K562 (cell line): ENCODE measurements at regions not wholly inside any gene's neighbourhood (a gene's known extent, or its start where the extent isn't known, plus 50 kb on each side); places are given as distances from the start of the nearest gene placed in this dataset.

Source experiments
- ATAC-seq: fragments of 200-7000 bp; cut with Tn5 transposase; 3 replicates; pipeline ENCODE4 v1.9.1; 2020; ENCODE audit warnings: moderate library complexity
- BruUV-seq: library from RNA; stranded (reverse); fragments of 400-500 nt; replicated peaks from 2 replicates; lab custom pipeline; 2021; lab: Mats Ljungman, UMichigan
- CTCF ChIA-PET: fragments of 300-600 bp; formaldehyde crosslinking; extraction: SDS; loops from one replicate; lab custom pipeline; 2021; ENCODE audit warnings: low intra/inter-chr PET ratio; lab: Yijun Ruan, JAX
- POLR2A ChIA-PET: fragments of 300-600, 350-650 bp; sonication (Branson Sonifier 250); formaldehyde crosslinking; extraction: SDS; loops from one replicate; lab custom pipeline; 2021; ENCODE audit warnings: antibody characterized with exemption, inconsistent platforms; lab: Yijun Ruan, JAX
- DNase-seq, 4 experiments: peaks; one replicate each; pipeline versions ENCODE4 v3.0.0 to v3.0.0-alpha.2; 2011 to 2018; ENCODE audit warnings: low spot score in 3 of 4, mixed read lengths in 3 of 4; ENCODE audit errors: extremely low read depth in 1 of 4
- FAIRE-seq: peaks from 2 replicates; lab custom pipeline; 2011; peaks lifted over from hg19 to GRCh38; lab: Jason Lieb, UNC
- H2AFZ ChIP-seq: 2 replicates; pipeline ENCODE4 v1.6.0; 2011; ENCODE audit warnings: low read depth, low read length, control low read depth, inconsistent platforms
- H3K27ac ChIP-seq: fragments of 200-600 bp; 3 replicates; pipeline ENCODE4 v1.8.0; 2011; ENCODE audit warnings: low read depth, mild to moderate bottlenecking, control low read depth, inconsistent platforms, low read length, moderate library complexity, mixed read lengths; ENCODE audit errors: extremely low read depth
- H3K27me3 ChIP-seq, 2 experiments: fragments of 300-600 bp in 1 of 2; 2 replicates in 1 of 2; 3 replicates in 1 of 2; pipeline versions ENCODE4 v1.6.0 to v1.8.0; 2011; ENCODE audit warnings: inconsistent platforms in 2 of 2, low read length in 2 of 2, mild to moderate bottlenecking in 1 of 2, mixed read lengths in 1 of 2, moderate library complexity in 1 of 2; ENCODE audit not compliant: control insufficient read depth in 2 of 2, insufficient read depth in 2 of 2
- H3K36me3 ChIP-seq: fragments of 300-600 bp; 3 replicates; pipeline ENCODE4 v1.8.0; 2011; ENCODE audit warnings: mild to moderate bottlenecking, low read length, inconsistent platforms; ENCODE audit not compliant: control insufficient read depth, insufficient read depth
- H3K4me1 ChIP-seq, 2 experiments: fragments of 200-600 bp in 1 of 2; replicated peaks in 1 of 2; 2 replicates in 1 of 2; 3 replicates in 1 of 2; pipeline versions ENCODE4 v1.5.1 to v1.8.0; 2011; ENCODE audit warnings: inconsistent platforms in 2 of 2, low read length in 2 of 2, mild to moderate bottlenecking in 1 of 2, mixed read lengths in 1 of 2, moderate library complexity in 1 of 2; ENCODE audit not compliant: control insufficient read depth in 2 of 2, insufficient read depth in 2 of 2
- H3K4me2 ChIP-seq: 2 replicates; pipeline ENCODE4 v1.6.1; 2011; ENCODE audit warnings: low read length, control low read depth, inconsistent platforms, mixed read lengths; ENCODE audit not compliant: insufficient read depth
- H3K4me3 ChIP-seq: fragments of 200-600 bp; sonication (generic), shearing (Covaris generic); 2 replicates; pipeline ENCODE4 v1.5.1; 2016; ENCODE audit warnings: control low read depth, inconsistent platforms
- H3K79me2 ChIP-seq: fragments of 200-600 bp; 3 replicates; pipeline ENCODE4 v1.8.0; 2011; ENCODE audit warnings: low read length, inconsistent platforms; ENCODE audit not compliant: control insufficient read depth, insufficient read depth
- H3K9ac ChIP-seq, 2 experiments: 2 replicates each; pipeline versions ENCODE4 v1.6.0 to v1.6.1; 2011; ENCODE audit warnings: low read depth in 2 of 2, low read length in 2 of 2, control low read depth in 1 of 2, inconsistent platforms in 1 of 2, mild to moderate bottlenecking in 1 of 2, mixed read lengths in 1 of 2; ENCODE audit not compliant: insufficient read depth in 1 of 2
- H3K9me1 ChIP-seq: one replicate; pipeline ENCODE4 v1.6.0; 2011; ENCODE audit warnings: inconsistent platforms, mild to moderate bottlenecking, low read length, moderate library complexity; ENCODE audit not compliant: control insufficient read depth, insufficient read depth
- H3K9me3 ChIP-seq: replicated peaks from 2 replicates; pipeline ENCODE4 v1.5.1; 2011; ENCODE audit warnings: low read depth, low read length, inconsistent platforms; ENCODE audit not compliant: control insufficient read depth, insufficient read depth
- H4K20me1 ChIP-seq: replicated peaks from 2 replicates; pipeline ENCODE4 v1.6.1; 2011; ENCODE audit warnings: low read length, inconsistent platforms, mixed read lengths; ENCODE audit not compliant: control insufficient read depth, insufficient read depth
- BCOR ChIP-seq: fragments of 450-650 bp; IDR thresholded peaks from 2 replicates; pipeline ENCODE4 v1.6.1; 2016
- CBFA2T2 ChIP-seq: fragments of 450-650 bp; conservative IDR thresholded peaks from 2 replicates; pipeline ENCODE4 v1.6.1; 2017; ENCODE audit warnings: mild to moderate bottlenecking
- ELF4 ChIP-seq: fragments of 450-650 bp; formaldehyde crosslinking; IDR thresholded peaks from 2 replicates; pipeline ENCODE4 v1.4.0; 2022; ENCODE audit warnings: missing genetic modification characterization
- LARP7 ChIP-seq: fragments of 450-650 bp; IDR thresholded peaks from 2 replicates; pipeline ENCODE4 v1.6.1; 2016
- MAX ChIP-seq: sonication (generic); formaldehyde crosslinking; IDR thresholded peaks from 2 replicates; pipeline ENCODE4 v1.9.0; 2022; ENCODE audit warnings: mild to moderate bottlenecking, missing genetic modification reagents
- NUFIP1 ChIP-seq: fragments of 450-650 bp; IDR thresholded peaks from 2 replicates; pipeline ENCODE4 v1.6.1; 2018; ENCODE audit not compliant: partially characterized antibody
- OTX1 ChIP-seq: fragments of 450-650 bp; formaldehyde crosslinking; IDR thresholded peaks from 2 replicates; pipeline ENCODE4 v1.4.0; 2022; ENCODE audit warnings: mild to moderate bottlenecking
- RBM25 ChIP-seq: fragments of 200-400 bp; formaldehyde crosslinking; IDR thresholded peaks from 2 replicates; pipeline ENCODE4 v1.6.1; 2018; ENCODE audit warnings: low read length, low read depth, moderate library complexity; ENCODE audit not compliant: severe bottlenecking
- TSC22D4 ChIP-seq: fragments of 450-650 bp; IDR thresholded peaks from 2 replicates; pipeline ENCODE4 v1.6.1; 2016; ENCODE audit warnings: missing genetic modification characterization, missing biosample characterization, control low read depth
- ZNF140 ChIP-seq: fragments of 250-450 bp; sonication (Bioruptor Pico); IDR thresholded peaks from 2 replicates; pipeline ENCODE4 v1.8.0; 2021; ENCODE audit warnings: moderate library complexity, mild to moderate bottlenecking, inconsistent platforms
- WGBS: fragments of 100-300 bp; shearing (Covaris generic); methylation state at CpG from one replicate; pipeline ENCODE4 v1.1.6; 2016; ENCODE audit warnings: low coverage, mixed read lengths; ENCODE audit not compliant: insufficient coverage; ENCODE audit errors: missing lambda C conversion rate; 5-methylcytosine and 5-hydroxymethylcytosine counted together
- in situ Hi-C: fragments of 300-500 bp; cut with MboI; formaldehyde crosslinking; loops from 4 replicates; pipeline ENCODE4 v1.15.0; 2018; ENCODE audit warnings: inconsistent platforms, mixed read lengths
- intact Hi-C: fragments of 100-400 bp; cut with micrococcal nuclease; formaldehyde crosslinking; loops from 2 replicates; pipeline ENCODE4 v1.14.2; 2022
- TF ChIP-seq, protein P1 (sequence below): fragments of 450-650 bp; formaldehyde crosslinking; IDR thresholded peaks from 2 replicates; pipeline ENCODE4 v1.4.0; 2022; ENCODE audit warnings: missing genetic modification characterization

- Histone ChIP-seq H3K9me1 (no peaks in the 10 kb centered on the region), H3K9me3 (no peaks in the 10 kb centered on the region), H3K27me3 (peaks cover 3 to 18% of the 10 kb centered on the region in 2 experiments; a peak in 4 of 5 replicates), H3K36me3 (no peaks in the 10 kb centered on the region), H4K20me1 (no peaks in the 10 kb centered on the region), H3K4me2 (no peak overlapping the region), H3K9ac (no peak overlapping the region), H2AFZ (no peak overlapping the region), H3K4me1 (peaks cover 0 to 6% of the 10 kb centered on the region in 2 experiments; a peak in 1 of 5 replicates), H3K4me3 (no peak overlapping the region), H3K27ac (no peak overlapping the region), H3K79me2 (no peaks in the 10 kb centered on the region)
- no peak for DNase-seq
- TF ChIP-seq RBM25 (peak; percentile 6), MAX (CRISPR knock-in tag) (no peak), BCOR (0 out of 2 replicates have a peak, but pooled peaks have one; percentile 7), ZNF140 (no peak), CBFA2T2 (no peak), ELF4 (CRISPR knock-in tag) (0 out of 2 replicates have a peak, but pooled peaks have one; percentile 23), TSC22D4 (peak; percentile 82; the same call in 1 of the 2 replicates), NUFIP1 (no peak), LARP7 (0 out of 2 replicates have a peak, but pooled peaks have one; percentile 24), OTX1 (CRISPR knock-in tag) (peak; percentile 40; the same call in 1 of the 2 replicates)
- TF ChIP-seq, protein P1, sequence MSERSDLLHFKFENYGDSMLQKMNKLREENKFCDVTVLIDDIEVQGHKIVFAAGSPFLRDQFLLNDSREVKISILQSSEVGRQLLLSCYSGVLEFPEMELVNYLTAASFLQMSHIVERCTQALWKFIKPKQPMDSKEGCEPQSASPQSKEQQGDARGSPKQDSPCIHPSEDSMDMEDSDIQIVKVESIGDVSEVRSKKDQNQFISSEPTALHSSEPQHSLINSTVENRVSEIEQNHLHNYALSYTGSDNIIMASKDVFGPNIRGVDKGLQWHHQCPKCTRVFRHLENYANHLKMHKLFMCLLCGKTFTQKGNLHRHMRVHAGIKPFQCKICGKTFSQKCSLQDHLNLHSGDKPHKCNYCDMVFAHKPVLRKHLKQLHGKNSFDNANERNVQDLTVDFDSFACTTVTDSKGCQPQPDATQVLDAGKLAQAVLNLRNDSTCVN (CRISPR knock-in tag): peak; percentile 35; the same call in 1 of the 2 replicates
- POLR2A ChIA-PET: interaction anchor here (0.5 to 0.6 kb wide), 2 partner anchors 47 to 140 kb away, joined by 3 read pairs; no protein-coding TSS in a partner anchor
- in situ Hi-C loops (no loop called here), intact Hi-C loops (no loop called here)
- FAIRE-seq: peak; percentile 59
- CTCF ChIA-PET: no interaction called here
- no TSS peak for BruUV-seq
- 13% methylated on average over 7 of the region's 7 CpGs for WGBS
- ATAC-seq: no peak
These were observed 99.1 kb upstream of the DUSP22 start for GRCh38 chr6:193180-193579.
